Kidney tubule cell (primary cell): ENCODE measurements at regions not wholly inside any gene's neighbourhood (a gene's known extent, or its start where the extent isn't known, plus 50 kb on each side); places are given as distances from the start of the nearest gene placed in this dataset.

Experiments
- DNase-seq: peaks from one replicate; pipeline ENCODE4 v3.0.0-alpha.2; 2018; ENCODE audit warnings: low spot score

DNA sequence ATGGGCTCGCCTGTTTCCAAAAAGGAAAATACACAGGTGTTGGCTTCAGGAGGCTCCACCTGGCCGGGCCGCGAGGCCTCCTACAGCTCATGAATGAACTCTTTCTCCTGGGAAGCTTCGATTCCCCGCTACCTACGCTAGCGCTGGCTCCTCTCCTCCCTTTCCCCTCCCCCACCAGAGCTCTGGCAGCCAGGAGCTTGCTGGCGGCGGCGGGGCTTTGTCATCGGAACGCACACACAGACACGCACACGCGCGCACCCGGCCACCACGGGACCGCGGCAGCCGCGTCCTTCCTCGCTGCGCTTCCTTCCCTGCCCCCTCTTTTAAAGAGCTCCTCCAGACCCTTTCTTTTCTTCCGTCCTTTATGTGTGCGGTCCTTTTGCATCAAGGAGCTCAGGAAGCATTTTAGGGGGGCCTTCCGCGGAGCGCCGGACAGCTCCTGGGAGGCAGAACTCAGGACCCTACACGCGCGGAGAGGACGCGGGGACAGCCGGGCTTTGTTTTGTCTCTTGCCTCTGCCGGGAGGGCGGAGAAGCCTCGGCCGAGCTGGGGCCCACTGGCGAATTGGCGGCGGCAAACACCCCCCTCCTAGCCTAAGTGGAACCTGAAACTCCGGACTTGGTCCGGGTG lies 70.2 kb upstream of the BCOR start:
- peak; percentile 24 for DNase-seq

- DNase-seq: no peak
These were observed 69.6 kb upstream of the BCOR start for GRCh38 chrX:40167233-40167849.

- no peak for DNase-seq
These were observed 68.8 kb upstream of the BCOR start for GRCh38 chrX:40166582-40166981.

GRCh38 chrX:40165861-40166260 lies 68.1 kb upstream of the BCOR start:
- no peak for DNase-seq

DNA sequence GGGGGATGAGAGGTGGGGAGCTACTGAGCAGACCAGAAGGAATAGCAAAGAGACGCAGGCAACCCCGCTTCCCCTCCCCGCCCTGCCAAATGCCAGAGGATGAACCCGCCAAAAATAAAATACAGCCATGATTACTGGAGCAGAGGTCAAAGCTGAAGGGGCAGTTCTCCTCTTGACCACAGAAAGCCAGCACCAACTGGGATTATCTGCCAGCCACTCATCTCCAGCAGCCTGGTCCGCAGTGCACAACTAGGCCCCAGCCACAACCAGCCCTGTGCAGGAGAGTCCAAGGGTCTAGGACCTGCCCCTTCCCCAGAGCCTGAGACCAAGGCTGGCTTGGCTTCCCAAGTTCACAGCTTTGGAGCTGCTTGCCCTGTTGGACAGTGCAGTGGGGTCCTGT lies 67.4 kb upstream of the BCOR start:
- no peak for DNase-seq

- DNase-seq: no peak
These were observed 67.0 kb upstream of the BCOR start for GRCh38 chrX:40164751-40165150.

DNA sequence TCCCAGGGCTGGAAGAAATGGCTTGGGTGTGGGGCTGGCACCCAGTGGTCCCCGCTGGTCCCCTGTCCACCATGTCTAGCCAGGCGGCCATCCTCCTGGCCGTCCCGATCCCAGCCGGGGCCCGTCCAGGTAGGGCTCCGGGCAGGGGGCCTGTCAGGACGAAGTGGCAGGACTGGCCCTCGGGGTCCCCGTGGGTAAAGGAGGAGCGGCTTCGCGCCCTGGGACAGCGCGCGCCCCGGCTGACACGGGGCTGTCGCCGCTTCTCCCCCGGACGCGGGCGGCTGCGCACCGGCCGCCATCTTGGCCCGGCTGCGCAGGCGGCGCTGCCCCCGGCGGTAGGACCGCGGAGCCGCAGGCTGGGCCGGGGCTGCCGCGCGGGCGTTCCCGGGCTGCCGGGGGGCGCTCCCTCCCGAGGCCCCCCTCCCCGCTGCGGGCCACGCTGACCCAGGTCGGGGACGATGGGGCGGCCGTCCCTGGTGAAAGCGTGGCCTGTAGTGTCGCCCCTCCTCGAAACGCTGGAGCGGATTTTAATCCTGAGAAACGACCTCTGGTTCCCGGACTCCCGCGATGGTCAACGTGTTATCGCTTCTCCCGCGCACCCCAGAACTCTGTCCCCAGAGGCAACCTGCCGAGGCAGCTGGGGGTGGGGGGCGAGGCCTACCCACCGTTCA lies 60.4 kb upstream of the BCOR start:
- DNase-seq: peak; percentile 44

DNA sequence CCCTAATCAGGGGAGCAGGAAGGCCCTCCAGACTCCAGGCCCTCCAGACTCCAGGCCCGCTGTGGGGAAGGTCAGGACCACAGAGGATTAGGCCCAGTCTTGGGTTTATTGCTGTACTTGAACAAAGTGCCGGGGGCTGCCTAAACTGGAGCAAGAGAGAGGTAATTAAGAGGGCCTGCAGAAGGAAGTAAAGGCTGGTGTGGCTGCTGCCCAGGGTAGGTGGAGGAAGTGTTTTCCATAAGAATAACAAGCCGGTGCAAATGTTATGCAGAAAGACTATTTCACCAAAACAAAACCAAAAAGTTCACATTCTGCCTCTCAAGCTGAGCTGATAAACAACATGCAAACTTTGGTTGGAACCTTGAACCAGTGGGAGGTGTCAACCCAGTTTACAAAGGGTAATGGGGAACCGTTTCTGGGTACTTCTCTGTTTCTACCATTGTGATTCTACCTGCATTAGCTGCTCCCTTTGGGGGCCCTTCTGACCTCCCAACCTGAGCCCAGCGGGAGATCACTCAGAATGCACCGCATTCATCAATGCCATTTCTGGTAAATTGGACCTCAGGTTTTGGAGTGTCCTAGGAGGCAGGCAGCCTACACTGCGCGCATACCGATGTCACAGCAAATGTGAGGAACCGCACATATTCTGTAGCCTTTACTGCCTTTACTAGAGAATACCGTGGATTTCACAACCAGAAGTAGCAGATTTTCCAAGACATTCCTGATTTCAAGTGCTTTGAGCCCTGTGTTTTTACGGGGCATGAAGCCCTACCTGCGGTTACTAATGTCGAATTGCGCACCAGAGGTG lies 59.7 kb upstream of the BCOR start:
- no peak for DNase-seq

DNA sequence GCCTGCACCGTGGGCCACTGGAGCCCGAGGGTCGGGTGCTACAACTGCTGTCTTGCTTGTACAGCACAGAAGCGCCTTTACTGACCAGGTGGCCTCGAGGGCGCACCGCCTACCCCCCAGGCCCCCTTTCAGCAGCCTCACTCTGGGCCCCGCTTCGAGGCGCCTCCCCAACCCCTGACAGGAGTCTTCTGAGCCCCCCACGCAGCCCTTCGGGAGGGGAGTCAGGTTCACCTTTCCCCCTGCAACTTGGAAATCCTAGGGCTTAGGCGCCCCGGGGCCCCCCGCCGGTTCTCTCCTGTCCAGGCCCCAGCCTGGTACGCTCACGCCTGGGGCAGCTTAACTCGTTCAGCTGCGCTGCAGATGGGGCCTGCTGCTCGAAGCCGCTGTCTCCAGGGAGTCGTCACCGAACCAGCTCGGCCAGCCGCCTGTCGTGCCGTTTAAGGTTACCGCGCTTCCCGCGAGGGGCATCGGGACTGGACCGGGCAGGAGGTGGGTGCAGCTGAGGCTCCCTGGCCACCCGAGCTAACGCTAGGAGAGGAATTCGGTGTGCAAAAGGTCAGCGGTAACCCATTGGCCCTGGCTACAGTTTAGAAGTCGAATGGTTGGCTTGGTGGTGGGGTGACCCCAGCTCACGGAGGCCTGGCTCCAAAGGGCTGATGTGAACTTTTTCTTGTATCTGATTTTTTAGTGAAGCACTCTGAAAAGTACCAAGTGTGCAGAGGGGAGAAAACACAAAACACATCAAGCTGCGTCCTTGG lies 58.9 kb upstream of the BCOR start:
- no peak for DNase-seq

DNA sequence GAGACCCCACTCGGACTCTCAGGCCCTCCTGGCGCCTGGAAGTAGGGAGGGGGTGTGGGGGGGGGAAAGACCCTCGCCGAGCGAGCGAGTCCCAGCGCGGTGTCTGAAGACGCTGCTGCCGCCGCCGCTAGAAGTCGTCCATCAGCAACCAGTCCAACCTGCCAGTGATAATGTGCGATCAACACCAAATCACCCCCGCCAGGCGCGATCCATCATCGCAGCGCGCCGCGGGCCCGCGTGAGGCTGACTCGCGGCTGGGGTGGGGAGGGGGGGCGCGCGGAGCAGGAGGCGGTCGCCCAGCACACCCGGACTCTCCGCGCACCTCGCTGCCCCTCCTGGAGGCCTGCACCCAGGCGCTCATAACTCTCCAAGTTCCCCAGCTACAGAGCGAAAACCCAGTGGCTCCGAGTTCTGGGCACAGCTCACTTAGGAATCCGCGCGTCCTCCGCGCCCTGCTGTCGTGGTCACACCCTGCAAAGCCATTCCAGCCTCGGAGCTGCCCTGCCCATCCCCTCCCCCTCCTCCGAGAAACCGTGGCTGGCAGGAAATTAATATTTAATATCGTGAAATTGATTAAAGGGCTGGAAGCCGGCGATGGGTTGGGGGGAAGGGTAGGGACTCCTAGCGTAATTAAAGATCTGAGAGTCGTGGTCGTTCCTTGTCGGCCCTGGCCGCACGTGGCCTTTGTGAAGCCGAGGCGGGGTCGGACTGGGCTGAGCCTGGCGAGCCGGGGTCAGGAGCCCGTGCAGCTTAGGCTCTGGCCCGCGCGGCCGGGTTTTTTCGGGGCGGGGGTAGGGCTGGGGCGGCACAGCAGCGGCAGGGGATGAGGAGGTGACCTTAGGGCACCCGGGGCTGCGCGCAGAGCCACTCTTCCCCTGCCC lies 58.1 kb upstream of the BCOR start:
- DNase-seq: no peak

GRCh38 chrX:40154853-40155588 lies 57.3 kb upstream of the BCOR start:
- peak; percentile 39 for DNase-seq

DNA sequence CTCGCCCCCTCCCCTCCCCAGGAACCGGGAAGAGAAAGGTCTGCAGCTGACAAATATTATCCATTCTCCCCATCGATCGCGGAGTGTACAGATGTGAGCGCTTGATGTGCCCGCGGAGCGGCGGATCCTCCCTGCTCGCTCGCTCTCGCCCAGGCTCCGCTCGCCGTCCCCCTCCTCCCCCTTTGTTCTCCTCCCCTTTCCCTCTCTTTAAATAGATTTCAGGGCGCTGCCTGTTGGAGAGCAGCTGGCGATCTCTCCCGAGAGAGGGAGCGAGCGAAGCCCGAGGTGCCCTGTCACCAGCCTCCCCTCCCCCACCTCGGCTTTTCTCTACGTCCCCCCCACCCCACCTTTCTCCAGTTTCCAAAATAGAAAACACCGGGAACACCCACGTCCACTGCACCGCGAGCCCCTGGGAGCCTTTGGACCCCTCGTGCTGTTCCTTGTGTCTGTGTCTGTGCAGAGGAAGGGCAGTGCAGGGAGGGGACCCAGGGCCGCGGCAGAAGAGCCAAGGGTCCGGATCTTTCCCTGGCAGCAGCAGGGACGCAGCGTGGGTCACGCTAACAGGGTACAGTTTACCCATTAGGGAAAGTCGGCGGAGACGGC lies 56.6 kb upstream of the BCOR start:
- DNase-seq: peak; percentile 23

DNA sequence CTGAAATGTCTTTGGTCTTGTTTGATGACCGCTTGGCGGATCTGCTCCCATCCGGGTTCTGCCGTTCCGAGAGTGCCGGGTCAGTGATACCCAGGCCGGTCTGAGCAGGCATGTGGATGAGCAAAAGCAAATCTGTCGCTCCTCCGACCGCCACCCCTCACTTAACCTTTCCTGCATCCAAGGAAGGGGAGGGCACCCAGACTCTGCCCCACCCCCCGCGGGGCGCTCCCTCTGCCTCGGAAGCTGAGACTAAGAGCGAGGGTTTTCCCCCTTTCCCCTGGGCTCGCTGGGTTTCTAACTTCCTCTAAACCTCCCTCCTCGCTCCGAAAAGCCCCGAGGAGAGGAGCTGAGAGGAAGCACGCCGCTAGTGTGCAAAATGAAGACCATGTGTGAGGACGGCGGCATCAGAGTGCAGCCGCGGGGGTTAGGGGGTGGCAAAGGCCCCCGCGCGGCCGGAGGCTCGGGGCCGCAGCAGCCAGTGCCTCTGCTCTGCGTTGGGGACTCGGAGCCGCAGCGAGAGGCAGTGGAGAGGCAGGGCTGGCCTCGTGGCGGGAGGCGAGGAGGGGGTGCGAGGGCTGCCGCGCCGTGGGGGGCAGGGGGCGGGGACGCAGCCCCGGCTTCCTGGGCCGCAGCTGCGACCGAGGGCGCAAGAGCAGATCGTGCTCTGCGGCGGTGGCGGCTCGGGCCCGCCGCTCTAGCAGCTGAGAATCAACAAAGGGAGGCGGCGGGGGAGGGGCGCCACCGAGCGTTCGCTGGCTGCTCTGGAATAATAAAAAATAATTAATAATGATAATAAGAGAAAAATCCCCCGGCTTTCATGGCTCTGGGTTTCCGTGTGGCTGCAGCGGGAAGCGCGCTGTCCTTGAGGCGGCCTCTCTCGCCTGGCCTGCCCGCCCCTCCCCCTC lies 55.8 kb upstream of the BCOR start:
- DNase-seq: peak; percentile 55

GRCh38 chrX:40152741-40153344 lies 55.1 kb upstream of the BCOR start:
- peak; percentile 60 for DNase-seq

DNA sequence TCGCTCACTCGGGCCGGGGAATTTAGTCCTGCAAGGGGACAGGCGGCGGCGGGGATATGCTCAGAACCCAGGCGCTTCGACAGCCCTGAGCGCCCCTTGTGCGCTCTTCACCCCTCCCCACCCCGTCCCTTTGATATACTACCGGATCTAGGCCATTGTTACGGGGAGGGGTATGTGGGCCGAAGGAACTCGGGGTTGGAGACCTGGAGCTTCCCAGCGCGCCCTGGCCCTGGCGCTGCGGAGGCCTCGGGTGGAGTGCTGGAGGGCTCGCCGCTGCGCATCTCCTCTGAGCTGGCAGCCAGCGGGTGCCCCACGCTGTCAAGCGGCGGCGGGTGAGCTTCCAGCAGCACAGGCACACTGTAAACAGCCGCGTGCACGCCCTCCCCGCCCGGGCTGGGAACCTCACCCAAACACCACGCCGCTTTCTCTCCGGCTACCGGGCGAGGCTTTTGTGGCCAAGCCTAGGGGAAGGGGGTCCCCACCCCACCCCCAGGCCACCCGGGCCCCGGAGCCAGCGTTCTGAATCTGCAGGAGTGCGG lies 54.5 kb upstream of the BCOR start:
- DNase-seq: peak; percentile 22

GRCh38 chrX:40151211-40152172 lies 53.7 kb upstream of the BCOR start:
- no peak for DNase-seq

GRCh38 chrX:40150503-40150902 lies 52.7 kb upstream of the BCOR start:
- no peak for DNase-seq
